Coronary artery (tissue), 2 donors: ENCODE measurements at regions not wholly inside any gene's neighbourhood (a gene's known extent, or its start where the extent isn't known, plus 50 kb on each side); places are given as distances from the start of the nearest gene placed in this dataset.

ENCODE experiments used
- DNase-seq: peaks from one replicate; pipeline ENCODE4 v3.0.0-alpha.2; 2017; ENCODE audit warnings: low spot score
- H3K27ac ChIP-seq, 2 donors: fragments of 200-600 bp; sonication (generic); one replicate each; pipeline ENCODE4 v1.5.1; 2016 to 2019
- H3K4me3 ChIP-seq: fragments of 200-600 bp; sonication (generic); 2 replicates; pipeline ENCODE4 v1.5.1; 2016; ENCODE audit warnings: mild to moderate bottlenecking, moderate library complexity
- CTCF ChIP-seq: fragments of 200-600 bp; sonication (generic); IDR thresholded peaks from one replicate; pipeline ENCODE4 v1.5.1; 2019; ENCODE audit warnings: antibody characterized with exemption

- TF ChIP-seq CTCF, result no peak
- H3K27ac ChIP-seq, result no peak overlapping the region
- DNase-seq, result no peak
- no peak overlapping the region for H3K4me3 ChIP-seq
These were observed 526.1 kb upstream of the CDH18 start for GRCh38 chr5:20514145-20514544.

- no peak overlapping the region for H3K4me3 ChIP-seq
- TF ChIP-seq CTCF, result no peak
- no peak overlapping the region for H3K27ac ChIP-seq
- no peak for DNase-seq
These were observed 512.5 kb upstream of the CDH18 start for GRCh38 chr5:20500546-20500945.

GRCh38 chr5:20498926-20499325 lies 510.9 kb upstream of the CDH18 start:
- TF ChIP-seq CTCF, result no peak
- no peak overlapping the region for H3K27ac ChIP-seq
- no peak overlapping the region for H3K4me3 ChIP-seq
- DNase-seq, result no peak

GRCh38 chr5:20498102-20498501 lies 510.1 kb upstream of the CDH18 start:
- DNase-seq, result no peak
- no peak overlapping the region for H3K27ac ChIP-seq
- TF ChIP-seq CTCF, result no peak
- no peak overlapping the region for H3K4me3 ChIP-seq

- H3K27ac ChIP-seq, result no peak overlapping the region
- no peak for TF ChIP-seq CTCF
These were observed 509.4 kb upstream of the CDH18 start for GRCh38 chr5:20497356-20497755.

GRCh38 chr5:20494706-20495105 lies 506.7 kb upstream of the CDH18 start:
- Histone ChIP-seq H3K4me3 (no peak overlapping the region), H3K27ac (no peak overlapping the region)
- DNase-seq, result no peak
- no peak for TF ChIP-seq CTCF

More at GRCh38 chr5:20497356-20497755, 509.4 kb upstream of the CDH18 start:
- DNase-seq, result no peak
- no peak overlapping the region for H3K4me3 ChIP-seq

- DNase-seq, result no peak
- Histone ChIP-seq H3K27ac (no peak overlapping the region), H3K4me3 (no peak overlapping the region)
- no peak for TF ChIP-seq CTCF
These were observed 498.8 kb upstream of the CDH18 start for GRCh38 chr5:20486826-20487225.
